ENCODE measurements at regions not wholly inside any gene's neighbourhood (a gene's known extent, or its start where the extent isn't known, plus 50 kb on each side); places are given as distances from the start of the nearest gene placed in this dataset.

- no peak for TF ChIP-seq ATF3 (IDR thresholded peaks at IDR 0.05)
- peak; percentile 68 for TF ChIP-seq NR2F2 (IDR thresholded peaks at IDR 0.05)
- no peak for TF ChIP-seq ZBTB33 (IDR thresholded peaks at IDR 0.05)
- Histone ChIP-seq H3K4me1 (ENCODE audit: control insufficient read depth in 4 of 4, insufficient read depth in 4 of 4, low read length in 3 of 4) (no peaks in the 10 kb centered on the region), H3K9me3 (ENCODE audit: control insufficient read depth in 4 of 4, low read length in 3 of 4) (no peaks in the 10 kb centered on the region), H3K27ac (ENCODE audit: low read depth in 1 of 2, low read length in 2 of 2) (no peak overlapping the region), H3K36me3 (ENCODE audit: control insufficient read depth in 4 of 4, insufficient read depth in 3 of 4, low read depth in 1 of 4, low read length in 3 of 4) (no peaks in the 10 kb centered on the region), H3K9ac (ENCODE audit: low read depth in 1 of 2, low read length in 2 of 2) (no peak overlapping the region), H3K4me3 (ENCODE audit: low read depth in 1 of 3, low read length in 3 of 3) (no peak overlapping the region), H3K27me3 (ENCODE audit: control insufficient read depth in 4 of 4, insufficient read depth in 4 of 4, low read length in 3 of 4) (no peaks in the 10 kb centered on the region)
- no peak for DNase-seq (ENCODE audit: low spot score)
These were observed 214.3 kb downstream of the OXSM start for GRCh38 chr3:26004172-26004571.

- Histone ChIP-seq H3K9ac (ENCODE audit: low read depth in 1 of 2, low read length in 2 of 2) (no peak overlapping the region), H3K36me3 (ENCODE audit: control insufficient read depth in 4 of 4, insufficient read depth in 3 of 4, low read depth in 1 of 4, low read length in 3 of 4) (no peaks in the 10 kb centered on the region), H3K4me1 (ENCODE audit: control insufficient read depth in 4 of 4, insufficient read depth in 4 of 4, low read length in 3 of 4) (no peaks in the 10 kb centered on the region), H3K4me3 (ENCODE audit: low read depth in 1 of 3, low read length in 3 of 3) (no peak overlapping the region), H3K27ac (ENCODE audit: low read depth in 1 of 2, low read length in 2 of 2) (no peak overlapping the region), H3K9me3 (ENCODE audit: control insufficient read depth in 4 of 4, low read length in 3 of 4) (no peaks in the 10 kb centered on the region), H3K27me3 (ENCODE audit: control insufficient read depth in 4 of 4, insufficient read depth in 4 of 4, low read length in 3 of 4) (no peaks in the 10 kb centered on the region)
- TF ChIP-seq HNF4G (IDR thresholded peaks at IDR 0.05): no peak
- no peak for TF ChIP-seq ZBTB33 (IDR thresholded peaks at IDR 0.05)
- TF ChIP-seq RXRA (IDR thresholded peaks at IDR 0.05): no peak
- TF ChIP-seq RAD21 (IDR thresholded peaks at IDR 0.05): no peak
- no peak for TF ChIP-seq YY1 (IDR thresholded peaks at IDR 0.05)
- no peak for TF ChIP-seq ATF3 (IDR thresholded peaks at IDR 0.05)
- TF ChIP-seq FOXA2 (IDR thresholded peaks at IDR 0.05): no peak
- no peak for TF ChIP-seq JUND (IDR thresholded peaks at IDR 0.05)
- TF ChIP-seq REST (IDR thresholded peaks at IDR 0.05): no peak
- DNase-seq (ENCODE audit: low spot score): no peak
- WGBS: 68% methylated on average over 6 of the region's 6 CpGs
These were observed 221.4 kb downstream of the OXSM start for GRCh38 chr3:26011276-26011675.

Data from liver (tissue), 7 donors.